ENCODE measurements at regions not wholly inside any gene's neighbourhood (a gene's known extent, or its start where the extent isn't known, plus 50 kb on each side); places are given as distances from the start of the nearest gene placed in this dataset.

GRCh38 chr10:71007516-71007915 is 119.2 kb upstream of the PCBD1 start:
- intact Hi-C loops (cut with DNase I): loop anchor here in 1 of 10 donors (10.0 kb wide), 1 partner anchor 277 kb away; no protein-coding TSS in a partner anchor
- ATAC-seq: no peak
- no peak for TF ChIP-seq CTCF (IDR thresholded peaks at IDR 0.05)
- no peak for DNase-seq
- no peaks in the 10 kb centered on the region for H3K36me3 ChIP-seq
- H3K27me3 ChIP-seq: peaks cover 0 to 4% (median 0%) of the 10 kb centered on the region in 7 donors
- no peak overlapping the region for H3K27ac ChIP-seq
- 95 to 97% methylated on average over 4 of the region's 4 CpGs for WGBS, 2 donors
- H3K4me1 ChIP-seq: peaks cover 0 to 20% (median 7%) of the 10 kb centered on the region in 9 donors
- no peak overlapping the region for H3K4me3 ChIP-seq
- H3K9me3 ChIP-seq: no peaks in the 10 kb centered on the region

- DNase-seq (no peak), ATAC-seq (no peak)
- no peak for TF ChIP-seq CTCF (IDR thresholded peaks at IDR 0.05)
- Histone ChIP-seq H3K9me3 (no peaks in the 10 kb centered on the region), H3K27me3 (peaks cover 0 to 4% (median 0%) of the 10 kb centered on the region in 7 donors), H3K27ac (no peak overlapping the region), H3K4me1 (peaks cover 0 to 20% (median 7%) of the 10 kb centered on the region in 9 donors), H3K4me3 (no peak overlapping the region), H3K36me3 (no peaks in the 10 kb centered on the region)
- 88 to 90% methylated on average over 11 of the region's 11 CpGs for WGBS, 2 donors
- intact Hi-C loops (cut with DNase I): loop anchor here in 1 of 10 donors (10.0 kb wide), 1 partner anchor 277 kb away; no protein-coding TSS in a partner anchor
Measured at GRCh38 chr10:71008150-71008549, 119.8 kb upstream of the PCBD1 start.

GRCh38 chr10:71009126-71009525 is 120.8 kb upstream of the PCBD1 start:
- Histone ChIP-seq H3K36me3 (no peaks in the 10 kb centered on the region), H3K9me3 (no peaks in the 10 kb centered on the region), H3K4me3 (no peak overlapping the region), H3K27me3 (peaks cover 0 to 4% (median 0%) of the 10 kb centered on the region in 7 donors), H3K27ac (no peak overlapping the region), H3K4me1 (peaks cover 0 to 20% (median 10%) of the 10 kb centered on the region in 9 donors)
- no peak for DNase-seq
- peak in 3 of 8 donors; percentile 20 to 65 (median 24) for ATAC-seq
- TF ChIP-seq CTCF (IDR thresholded peaks at IDR 0.05): no peak
- WGBS, 2 donors: 38 to 58% methylated on average over 16 of the region's 16 CpGs
- intact Hi-C loops (cut with DNase I): loop anchor here in 1 of 10 donors (10.0 kb wide), 1 partner anchor 276 kb away; no protein-coding TSS in a partner anchor

GRCh38 chr10:71010730-71011129 is 122.4 kb upstream of the PCBD1 start:
- intact Hi-C loops (cut with DNase I): loop anchor here in 3 of 10 donors (5.0 to 10.0 kb wide), 2 partner anchors 194 to 197 kb away; no protein-coding TSS in a partner anchor
- H3K4me3 ChIP-seq: no peak overlapping the region
- ATAC-seq: no peak
- no peaks in the 10 kb centered on the region for H3K36me3 ChIP-seq
- WGBS, 2 donors: 66 to 67% methylated on average over 4 of the region's 4 CpGs
- no peak overlapping the region for H3K27ac ChIP-seq
- H3K27me3 ChIP-seq: peaks cover 0 to 4% (median 0%) of the 10 kb centered on the region in 7 donors
- H3K9me3 ChIP-seq: no peaks in the 10 kb centered on the region
- TF ChIP-seq CTCF (IDR thresholded peaks at IDR 0.05): peak in 4 of 9 donors; percentile 16 to 33 (median 20)
- no peak for DNase-seq
- H3K4me1 ChIP-seq: peaks cover 0 to 25% (median 9%) of the 10 kb centered on the region in 9 donors

All from heart right ventricle (tissue), 16 donors.